GM23248 (cell line): ENCODE measurements at regions not wholly inside any gene's neighbourhood (a gene's known extent, or its start where the extent isn't known, plus 50 kb on each side); places are given as distances from the start of the nearest gene placed in this dataset.

Source experiments
- DNase-seq: peaks from one replicate; pipeline ENCODE4 v3.0.0-alpha.2; 2015
- H2AFZ ChIP-seq: fragments of 200-600 bp; sonication (generic); 2 replicates; pipeline ENCODE4 v1.6.1; 2016; ENCODE audit warnings: antibody characterized with exemption
- H3F3A ChIP-seq: fragments of 200-600 bp; sonication (generic); 2 replicates; pipeline ENCODE4 v1.6.1; 2016; ENCODE audit warnings: mild to moderate bottlenecking, antibody characterized with exemption, mixed run types; ENCODE audit not compliant: insufficient read depth
- H3K27ac ChIP-seq: fragments of 200-600 bp; sonication (generic); 2 replicates; pipeline ENCODE4 v1.5.1; 2016; ENCODE audit warnings: mild to moderate bottlenecking
- H3K27me3 ChIP-seq: fragments of 200-600 bp; sonication (generic); replicated peaks from 2 replicates; pipeline ENCODE4 v1.6.1; 2016; ENCODE audit warnings: mild to moderate bottlenecking; ENCODE audit not compliant: insufficient read depth
- H3K36me3 ChIP-seq: fragments of 200-600 bp; sonication (generic); 2 replicates; pipeline ENCODE4 v1.6.1; 2016; ENCODE audit warnings: low read depth, mild to moderate bottlenecking
- H3K4me1 ChIP-seq: fragments of 200-600 bp; sonication (generic); 2 replicates; pipeline ENCODE4 v1.6.1; 2016; ENCODE audit warnings: mild to moderate bottlenecking; ENCODE audit not compliant: insufficient read depth
- H3K4me2 ChIP-seq: fragments of 200-600 bp; sonication (generic); one replicate; pipeline ENCODE4 v1.6.1; 2016; ENCODE audit warnings: mild to moderate bottlenecking; ENCODE audit not compliant: unreplicated experiment
- H3K4me3 ChIP-seq: fragments of 200-600 bp; sonication (generic); 2 replicates; pipeline ENCODE4 v1.5.1; 2016; ENCODE audit warnings: mild to moderate bottlenecking
- H3K79me2 ChIP-seq: fragments of 200-600 bp; sonication (generic); 2 replicates; pipeline ENCODE4 v1.6.1; 2016; ENCODE audit warnings: mild to moderate bottlenecking; ENCODE audit not compliant: insufficient read depth
- H3K9ac ChIP-seq: fragments of 200-600 bp; sonication (generic); 2 replicates; pipeline ENCODE4 v1.6.1; 2016; ENCODE audit warnings: mild to moderate bottlenecking
- H3K9me2 ChIP-seq: fragments of 200-600 bp; sonication (generic); 2 replicates; pipeline ENCODE4 v1.6.1; 2016; ENCODE audit warnings: mixed run types, mild to moderate bottlenecking, moderate library complexity; ENCODE audit not compliant: insufficient read depth
- H3K9me3 ChIP-seq: fragments of 200-600 bp; sonication (generic); one replicate; pipeline ENCODE4 v1.6.1; 2017; ENCODE audit warnings: low read depth
- H4K20me1 ChIP-seq: fragments of 200-600 bp; sonication (generic); 2 replicates; pipeline ENCODE4 v1.6.0; 2016; ENCODE audit not compliant: insufficient read depth
- EZH2 ChIP-seq: fragments of 200-600 bp; sonication (generic); IDR thresholded peaks from 2 replicates; pipeline ENCODE4 v1.6.1; 2018; ENCODE audit warnings: antibody characterized with exemption, mild to moderate bottlenecking; ENCODE audit not compliant: insufficient read depth, poor library complexity, severe bottlenecking
- EZH2phosphoT487 ChIP-seq: fragments of 200-600 bp; sonication (generic); IDR thresholded peaks from 2 replicates; pipeline ENCODE4 v1.6.1; 2018; ENCODE audit warnings: antibody characterized with exemption, moderate library complexity, mild to moderate bottlenecking, low read depth; ENCODE audit not compliant: insufficient read depth
- WGBS, 2 experiments: methylation state at CpG; one replicate each; pipeline ENCODE4 v1.1.6; 2015 to 2017; ENCODE audit warnings: low lambda C conversion rate in 2 of 2, low coverage in 1 of 2; ENCODE audit errors: missing lambda C conversion rate in 2 of 2; 5-methylcytosine and 5-hydroxymethylcytosine counted together
- in situ Hi-C: fragments of 300-500 bp; cut with MboI; formaldehyde crosslinking; loops from 2 replicates; pipeline ENCODE4 v1.15.0; 2020

- Histone ChIP-seq H3K79me2 (no peaks in the 10 kb centered on the region), H3K27ac (no peak overlapping the region), H3K9me2 (no peaks in the 10 kb centered on the region), H2AFZ (no peak overlapping the region), H3K27me3 (no peaks in the 10 kb centered on the region), H3K9me3 (no peaks in the 10 kb centered on the region), H3K4me2 (no peak overlapping the region), H4K20me1 (no peaks in the 10 kb centered on the region), H3K4me1 (no peaks in the 10 kb centered on the region), H3K36me3 (no peaks in the 10 kb centered on the region), H3F3A (no peaks in the 10 kb centered on the region), H3K4me3 (no peak overlapping the region), H3K9ac (no peak overlapping the region)
- TF ChIP-seq EZH2phosphoT487, result no peak
- TF ChIP-seq EZH2, result no peak
- 23 to 24% methylated on average over 4 of the region's 4 CpGs for WGBS, 2 experiments
- in situ Hi-C loops, result no loop called here
- no peak for DNase-seq
These were observed 383.1 kb upstream of the MEX3C start for GRCh38 chr18:51580580-51580979.

- Histone ChIP-seq H2AFZ (no peak overlapping the region), H3K4me3 (no peak overlapping the region), H4K20me1 (no peaks in the 10 kb centered on the region), H3K27ac (no peak overlapping the region), H3K4me2 (no peak overlapping the region), H3K9me2 (no peaks in the 10 kb centered on the region), H3K79me2 (no peaks in the 10 kb centered on the region), H3K27me3 (no peaks in the 10 kb centered on the region), H3K9ac (no peak overlapping the region), H3F3A (no peaks in the 10 kb centered on the region), H3K9me3 (no peaks in the 10 kb centered on the region), H3K4me1 (no peaks in the 10 kb centered on the region), H3K36me3 (no peaks in the 10 kb centered on the region)
- no peak for DNase-seq
- in situ Hi-C loops, result no loop called here
- TF ChIP-seq EZH2phosphoT487, result no peak
- TF ChIP-seq EZH2, result no peak
- 0 to 4% methylated on average over 2 of the region's 2 CpGs for WGBS, 2 experiments
These were observed 385.1 kb upstream of the MEX3C start for GRCh38 chr18:51582551-51582950.

- Histone ChIP-seq H3K4me3 (no peak overlapping the region), H2AFZ (no peak overlapping the region), H3K27ac (no peak overlapping the region), H3K4me1 (no peaks in the 10 kb centered on the region), H3K9ac (no peak overlapping the region), H3K36me3 (no peaks in the 10 kb centered on the region), H3K4me2 (no peak overlapping the region), H3K79me2 (no peaks in the 10 kb centered on the region), H3K9me2 (no peaks in the 10 kb centered on the region), H4K20me1 (no peaks in the 10 kb centered on the region), H3K9me3 (no peaks in the 10 kb centered on the region), H3K27me3 (no peaks in the 10 kb centered on the region), H3F3A (no peaks in the 10 kb centered on the region)
- TF ChIP-seq EZH2 (no peak), EZH2phosphoT487 (no peak)
- DNase-seq, result no peak
- in situ Hi-C loops, result no loop called here
- 7 to 10% methylated on average over 3 of the region's 3 CpGs for WGBS, 2 experiments
These were observed 391.1 kb upstream of the MEX3C start for GRCh38 chr18:51588616-51589015.

- H3K9me2 ChIP-seq, result no peaks in the 10 kb centered on the region
- no peaks in the 10 kb centered on the region for H3K79me2 ChIP-seq
- in situ Hi-C loops, result no loop called here
- no peaks in the 10 kb centered on the region for H4K20me1 ChIP-seq
- H3K9me3 ChIP-seq, result no peaks in the 10 kb centered on the region
- no peaks in the 10 kb centered on the region for H3K27me3 ChIP-seq
- no peak for DNase-seq
- no peak overlapping the region for H3K9ac ChIP-seq
- H3F3A ChIP-seq, result no peaks in the 10 kb centered on the region
- no peaks in the 10 kb centered on the region for H3K4me1 ChIP-seq
- no peak overlapping the region for H3K4me2 ChIP-seq
- no peak overlapping the region for H3K4me3 ChIP-seq
- TF ChIP-seq EZH2 (no peak), EZH2phosphoT487 (no peak)
- no peak overlapping the region for H3K27ac ChIP-seq
- WGBS, 2 experiments, result 15 to 22% methylated on average over 2 of the region's 2 CpGs
- no peak overlapping the region for H2AFZ ChIP-seq
- H3K36me3 ChIP-seq, result no peaks in the 10 kb centered on the region
These were observed 396.4 kb upstream of the MEX3C start for GRCh38 chr18:51593931-51594330.

- no peaks in the 10 kb centered on the region for H3K9me3 ChIP-seq
- H3K79me2 ChIP-seq, result no peaks in the 10 kb centered on the region
- in situ Hi-C loops, result loop anchor here (25.0 kb wide), 1 partner anchor 491 kb away; no protein-coding TSS in a partner anchor
- no peaks in the 10 kb centered on the region for H4K20me1 ChIP-seq
- H3K27ac ChIP-seq, result no peak overlapping the region
- no peak for DNase-seq
- no peak overlapping the region for H2AFZ ChIP-seq
- no peak overlapping the region for H3K9ac ChIP-seq
- no peaks in the 10 kb centered on the region for H3K4me1 ChIP-seq
- H3K4me2 ChIP-seq, result no peak overlapping the region
- TF ChIP-seq EZH2 (no peak), EZH2phosphoT487 (no peak)
- H3K9me2 ChIP-seq, result no peaks in the 10 kb centered on the region
- H3K36me3 ChIP-seq, result no peaks in the 10 kb centered on the region
- H3K4me3 ChIP-seq, result no peak overlapping the region
- no peaks in the 10 kb centered on the region for H3K27me3 ChIP-seq
- no peaks in the 10 kb centered on the region for H3F3A ChIP-seq
These were observed 405.6 kb upstream of the MEX3C start for GRCh38 chr18:51603111-51603510.
